Mucosa of descending colon (tissue), 3 donors: ENCODE measurements at regions not wholly inside any gene's neighbourhood (a gene's known extent, or its start where the extent isn't known, plus 50 kb on each side); places are given as distances from the start of the nearest gene placed in this dataset.

Source experiments
- ATAC-seq: fragments of 200-7000 bp; cut with Tn5 transposase; one replicate; pipeline ENCODE4 v1.9.1; 2020; ENCODE audit warnings: mild to moderate bottlenecking, moderate library complexity
- DNase-seq, 3 donors: peaks; one replicate each; pipeline ENCODE4 v3.0.0-alpha.2; 2020
- H3K36me3 ChIP-seq: fragments of 200-600 bp; one replicate; pipeline ENCODE4 v1.8.0; 2021; ENCODE audit warnings: low read depth, mild to moderate bottlenecking
- H3K4me1 ChIP-seq: fragments of 200-600 bp; one replicate; pipeline ENCODE4 v1.8.0; 2021; ENCODE audit warnings: low read depth, mild to moderate bottlenecking
- H3K4me3 ChIP-seq: fragments of 200-600 bp; one replicate; pipeline ENCODE4 v1.8.0; 2021; ENCODE audit warnings: mild to moderate bottlenecking
- H3K9me3 ChIP-seq: fragments of 200-600 bp; one replicate; pipeline ENCODE4 v1.8.0; 2021; ENCODE audit warnings: mild to moderate bottlenecking
- CTCF ChIP-seq: fragments of 200-600 bp; IDR thresholded peaks from one replicate; pipeline ENCODE4 v1.8.0; 2022; ENCODE audit warnings: antibody characterized with exemption, mild to moderate bottlenecking
- intact Hi-C, 2 donors: fragments of 100-400 bp; cut with DNase I in 1 of 2; cut with micrococcal nuclease in 1 of 2; formaldehyde crosslinking; loops; one replicate each; pipeline versions ENCODE4 v1.11.0 to v1.11.1; 2022; cut with DNase I, micrococcal nuclease
- donor health status: DM: no; HTN: no; CAD: no; lungs with moderate emphysema.
- donor health status: DM: no; HTN: no; CAD: no.
- donor health status: DM: no; HTN: yes; CAD: no.

DNA sequence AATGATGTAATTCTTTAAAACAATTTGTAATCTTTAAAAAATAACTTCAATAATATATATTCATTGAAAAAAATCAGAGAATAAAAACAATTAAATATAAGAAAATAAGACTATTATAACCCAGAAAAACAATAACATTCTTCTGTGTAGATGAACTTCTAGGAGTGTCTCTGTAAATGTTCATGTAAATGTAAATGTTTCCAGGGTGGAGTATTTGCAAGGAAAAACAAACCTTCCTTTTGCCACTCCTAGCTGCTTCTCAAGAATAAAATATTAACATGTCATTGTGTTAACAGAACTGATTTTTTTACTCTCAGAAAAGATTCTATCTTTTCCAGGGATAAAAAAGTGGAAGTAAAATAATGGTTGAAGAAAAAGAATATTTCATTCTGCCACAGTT lies 431.9 kb downstream of the PLCL1 start:
- no peak for DNase-seq
- Histone ChIP-seq H3K4me3 (no peak overlapping the region), H3K9me3 (no peaks in the 10 kb centered on the region), H3K4me1 (no peaks in the 10 kb centered on the region), H3K36me3 (no peaks in the 10 kb centered on the region)
- no peak for ATAC-seq
- TF ChIP-seq CTCF: no peak
- intact Hi-C loops: no loop called here

DNA sequence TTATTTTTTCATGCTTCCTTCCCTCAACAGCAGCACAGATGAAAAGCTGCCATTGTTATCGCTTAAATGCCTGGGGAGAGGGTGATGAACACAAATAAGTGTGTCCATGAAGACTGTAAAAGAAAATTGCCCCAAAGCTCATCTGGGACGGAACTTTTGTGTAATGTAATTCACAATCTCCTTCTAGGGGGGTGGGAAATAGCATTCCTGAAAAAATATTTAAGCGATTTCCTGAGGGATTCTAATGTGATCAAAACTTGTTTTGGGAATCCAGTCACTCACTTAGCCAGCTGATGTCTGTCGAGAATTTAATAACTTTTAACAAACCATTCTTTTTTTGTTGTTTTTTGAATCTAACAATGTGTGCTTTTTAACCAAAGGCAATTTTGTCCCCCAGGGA lies 427.9 kb downstream of the PLCL1 start:
- no peak for DNase-seq
- intact Hi-C loops: no loop called here
- Histone ChIP-seq H3K9me3 (no peaks in the 10 kb centered on the region), H3K4me1 (no peaks in the 10 kb centered on the region), H3K4me3 (no peak overlapping the region), H3K36me3 (no peaks in the 10 kb centered on the region)
- no peak for ATAC-seq
- TF ChIP-seq CTCF: no peak

- ATAC-seq (no peak), DNase-seq (no peak)
- Histone ChIP-seq H3K9me3 (no peaks in the 10 kb centered on the region), H3K4me1 (no peaks in the 10 kb centered on the region), H3K4me3 (no peak overlapping the region), H3K36me3 (no peaks in the 10 kb centered on the region)
- no peak for TF ChIP-seq CTCF
- intact Hi-C loops: no loop called here
These were observed 427.2 kb downstream of the PLCL1 start for GRCh38 chr2:198231562-198231961.

DNA sequence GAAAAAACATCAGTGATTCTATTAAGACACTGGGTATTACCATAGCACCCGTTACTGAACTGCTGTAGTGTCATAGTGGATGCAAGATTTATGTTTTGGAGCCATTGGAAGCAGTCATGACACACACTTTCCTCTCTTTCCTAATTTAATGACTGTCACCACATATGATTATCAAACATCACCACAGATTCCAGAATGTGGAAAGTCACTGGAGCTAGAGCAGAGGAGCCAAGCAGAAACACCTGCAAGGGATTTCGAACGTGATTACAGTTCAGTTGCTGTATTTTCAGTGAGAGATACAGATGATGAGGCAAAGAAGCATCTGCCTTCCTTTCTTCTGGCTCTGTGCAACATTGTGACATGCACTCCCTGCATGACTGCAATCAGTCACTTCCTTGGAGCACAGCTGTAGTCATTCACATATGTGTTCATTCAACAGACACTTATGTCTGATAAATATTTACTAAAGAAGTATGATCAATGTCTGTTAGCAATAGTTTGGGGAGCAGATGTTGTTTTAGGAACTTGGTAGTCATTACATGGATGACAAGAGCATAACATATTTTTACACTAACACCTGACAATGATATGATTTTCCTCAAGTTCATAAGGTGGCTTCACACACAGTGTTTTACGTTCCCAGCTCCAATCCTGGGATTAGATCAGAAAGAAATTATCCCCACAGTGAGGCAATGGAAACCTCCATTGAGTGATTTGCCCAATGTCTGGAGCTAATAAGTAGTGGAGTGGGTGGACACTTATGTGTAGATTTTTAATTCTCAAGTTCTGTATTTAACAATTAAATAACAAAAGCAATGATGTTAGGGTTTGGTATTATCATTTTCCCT lies 416.6 kb downstream of the PLCL1 start:
- Histone ChIP-seq H3K9me3 (no peaks in the 10 kb centered on the region), H3K4me3 (no peak overlapping the region), H3K36me3 (no peaks in the 10 kb centered on the region), H3K4me1 (no peaks in the 10 kb centered on the region)
- no peak for TF ChIP-seq CTCF
- ATAC-seq: no peak
- DNase-seq: no peak
- intact Hi-C loops: no loop called here

DNA sequence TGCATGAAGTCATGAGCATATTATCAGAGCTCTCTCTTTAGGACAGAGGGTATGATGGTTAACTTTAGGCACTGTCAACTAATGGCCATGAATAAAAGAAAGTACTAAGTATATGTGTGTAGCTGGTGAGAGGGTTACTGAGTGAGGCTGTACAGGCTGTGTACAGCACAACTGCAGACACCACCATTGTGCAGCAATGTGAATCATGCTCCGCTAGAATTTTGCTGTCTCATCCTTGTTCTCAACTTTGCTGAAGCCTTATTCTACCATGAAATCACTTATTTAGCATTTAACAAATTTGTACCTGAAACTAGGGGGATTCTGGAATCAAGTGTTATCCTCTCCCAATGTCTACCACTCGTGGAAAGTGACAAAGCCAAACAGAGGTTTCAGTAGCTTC lies 414.9 kb downstream of the PLCL1 start:
- intact Hi-C loops: no loop called here
- H3K4me3 ChIP-seq: no peak overlapping the region
- H3K4me1 ChIP-seq: no peaks in the 10 kb centered on the region
- DNase-seq (no peak), ATAC-seq (no peak)
- TF ChIP-seq CTCF: no peak
- no peaks in the 10 kb centered on the region for H3K9me3 ChIP-seq
- H3K36me3 ChIP-seq: no peaks in the 10 kb centered on the region
